GM23338 (cell line): ENCODE measurements at regions not wholly inside any gene's neighbourhood (a gene's known extent, or its start where the extent isn't known, plus 50 kb on each side); places are given as distances from the start of the nearest gene placed in this dataset.

Source experiments
- ATAC-seq: fragments of 200-7000 bp; cut with Tn5 transposase; 3 replicates; pipeline ENCODE4 v1.9.1; 2020
- DNase-seq: peaks from one replicate; pipeline ENCODE4 v3.0.0-alpha.2; 2015; ENCODE audit warnings: low spot score
- H2AFZ ChIP-seq: fragments of 200-600 bp; sonication (generic); 2 replicates; pipeline ENCODE4 v1.8.0; 2016; ENCODE audit warnings: antibody characterized with exemption, mild to moderate bottlenecking, moderate library complexity
- H3F3A ChIP-seq: fragments of 200-600 bp; sonication (generic); replicated peaks from 2 replicates; pipeline ENCODE4 v1.8.0; 2017; ENCODE audit warnings: antibody characterized with exemption, mixed run types, low read depth
- H3K27ac ChIP-seq: fragments of 200-600 bp; sonication (generic); 2 replicates; pipeline ENCODE4 v1.6.1; 2016; ENCODE audit warnings: low read depth
- H3K27me3 ChIP-seq: fragments of 200-600 bp; sonication (generic); 2 replicates; pipeline ENCODE4 v1.8.0; 2016; ENCODE audit warnings: mild to moderate bottlenecking, mixed run types, moderate library complexity; ENCODE audit not compliant: insufficient read depth
- H3K36me3 ChIP-seq: fragments of 200-600 bp; sonication (generic); 2 replicates; pipeline ENCODE4 v1.8.0; 2016; ENCODE audit warnings: mild to moderate bottlenecking; ENCODE audit not compliant: insufficient read depth
- H3K4me1 ChIP-seq: fragments of 200-600 bp; sonication (generic); 2 replicates; pipeline ENCODE4 v1.8.0; 2016; ENCODE audit warnings: mild to moderate bottlenecking, moderate library complexity; ENCODE audit not compliant: insufficient read depth
- H3K4me2 ChIP-seq: fragments of 200-600 bp; sonication (generic); 2 replicates; pipeline ENCODE4 v1.7.1; 2017; ENCODE audit warnings: mixed run types
- H3K4me3 ChIP-seq: fragments of 200-600 bp; sonication (generic); 2 replicates; pipeline ENCODE4 v1.6.1; 2016; ENCODE audit warnings: mixed run types
- H3K79me2 ChIP-seq: fragments of 200-600 bp; sonication (generic); replicated peaks from 2 replicates; pipeline ENCODE4 v1.8.0; 2017; ENCODE audit warnings: mild to moderate bottlenecking; ENCODE audit not compliant: insufficient read depth
- H3K9me2 ChIP-seq: fragments of 200-600 bp; sonication (generic); 2 replicates; pipeline ENCODE4 v1.8.0; 2017; ENCODE audit not compliant: insufficient read depth
- H4K20me1 ChIP-seq: fragments of 200-600 bp; sonication (generic); replicated peaks from 2 replicates; pipeline ENCODE4 v1.8.0; 2017; ENCODE audit warnings: mild to moderate bottlenecking; ENCODE audit not compliant: insufficient read depth
- H3K27ac Mint-ChIP-seq: 2 replicates; pipeline ENCODE4 v1.8.0; 2020; ENCODE audit warnings: inconsistent platforms, mild to moderate bottlenecking, moderate library complexity, mixed read lengths
- H3K27me3 Mint-ChIP-seq: 3 replicates; pipeline ENCODE4 v1.8.0; 2022; ENCODE audit warnings: low read depth, mild to moderate bottlenecking, moderate library complexity, mixed read lengths, inconsistent platforms; ENCODE audit not compliant: insufficient read depth, poor library complexity
- H3K36me3 Mint-ChIP-seq: 3 replicates; pipeline ENCODE4 v1.8.0; 2021; ENCODE audit warnings: low read depth, mild to moderate bottlenecking, inconsistent platforms, moderate library complexity, mixed read lengths
- H3K4me1 Mint-ChIP-seq: 3 replicates; pipeline ENCODE4 v1.8.0; 2020; ENCODE audit warnings: mild to moderate bottlenecking, inconsistent platforms, mixed read lengths
- H3K4me3 Mint-ChIP-seq: 3 replicates; pipeline ENCODE4 v1.8.0; 2021; ENCODE audit warnings: moderate library complexity, mild to moderate bottlenecking, inconsistent platforms, mixed read lengths
- H3K9me3 Mint-ChIP-seq: 3 replicates; pipeline ENCODE4 v1.8.0; 2020; ENCODE audit warnings: moderate library complexity, mild to moderate bottlenecking, inconsistent platforms, mixed read lengths
- CREB1 ChIP-seq: fragments of 250-450 bp; sonication (Bioruptor Pico); IDR thresholded peaks from 2 replicates; pipeline ENCODE4 v1.5.0; 2020; ENCODE audit warnings: low read depth, mild to moderate bottlenecking, moderate library complexity
- CTCF ChIP-seq, 2 experiments: fragments of 200-600 bp in 1 of 2; sonication (generic) in 1 of 2; conservative IDR thresholded peaks; 2 replicates each; pipeline versions ENCODE4 v1.5.1 to v1.6.1; 2016 to 2017; ENCODE audit warnings: antibody characterized with exemption in 2 of 2, low read depth in 2 of 2, mild to moderate bottlenecking in 2 of 2, moderate library complexity in 1 of 2
- ETS1 ChIP-seq: IDR thresholded peaks from 2 replicates; pipeline ENCODE4 v1.6.1; 2016; ENCODE audit warnings: antibody characterized with exemption
- EZH2 ChIP-seq: fragments of 200-600 bp; sonication (generic); IDR thresholded peaks from one replicate; pipeline ENCODE4 v1.8.0; 2017; ENCODE audit warnings: antibody characterized with exemption, mild to moderate bottlenecking, low read depth; ENCODE audit not compliant: unreplicated experiment
- EZH2phosphoT487 ChIP-seq: fragments of 200-600 bp; sonication (generic); IDR thresholded peaks from one replicate; pipeline ENCODE4 v1.8.1; 2018; ENCODE audit warnings: antibody characterized with exemption; ENCODE audit not compliant: unreplicated experiment
- JUNB ChIP-seq: IDR thresholded peaks from one replicate; pipeline ENCODE4 v1.6.1; 2016; ENCODE audit warnings: antibody characterized with exemption; ENCODE audit not compliant: unreplicated experiment
- NANOG ChIP-seq: IDR thresholded peaks from 2 replicates; pipeline ENCODE4 v1.6.1; 2016; ENCODE audit warnings: antibody characterized with exemption, borderline replicate concordance
- POLR2AphosphoS5 ChIP-seq: IDR thresholded peaks from 2 replicates; pipeline ENCODE4 v1.6.1; 2016; ENCODE audit warnings: antibody characterized with exemption, low read depth
- STAT1 ChIP-seq: IDR thresholded peaks from one replicate; pipeline ENCODE4 v1.6.1; 2016; ENCODE audit warnings: antibody characterized with exemption; ENCODE audit not compliant: unreplicated experiment
- ZNF114 ChIP-seq: fragments of 250-450 bp; sonication (Bioruptor Pico); IDR thresholded peaks from 2 replicates; pipeline ENCODE4 v1.5.0; 2020; ENCODE audit warnings: mild to moderate bottlenecking, moderate library complexity
- ZNF331 ChIP-seq: fragments of 250-450 bp; sonication (Bioruptor Pico); IDR thresholded peaks from 2 replicates; pipeline ENCODE4 v1.5.0; 2020; ENCODE audit warnings: low read depth, mild to moderate bottlenecking, moderate library complexity
- TF ChIP-seq, protein P1 (sequence below): fragments of 250-450 bp; sonication (Bioruptor Pico); IDR thresholded peaks from 2 replicates; pipeline ENCODE4 v1.5.0; 2020; ENCODE audit warnings: mild to moderate bottlenecking, moderate library complexity
- TF ChIP-seq, protein P2 (sequence below): IDR thresholded peaks from one replicate; pipeline ENCODE4 v1.6.1; 2018; ENCODE audit warnings: antibody characterized with exemption; ENCODE audit not compliant: unreplicated experiment

DNA sequence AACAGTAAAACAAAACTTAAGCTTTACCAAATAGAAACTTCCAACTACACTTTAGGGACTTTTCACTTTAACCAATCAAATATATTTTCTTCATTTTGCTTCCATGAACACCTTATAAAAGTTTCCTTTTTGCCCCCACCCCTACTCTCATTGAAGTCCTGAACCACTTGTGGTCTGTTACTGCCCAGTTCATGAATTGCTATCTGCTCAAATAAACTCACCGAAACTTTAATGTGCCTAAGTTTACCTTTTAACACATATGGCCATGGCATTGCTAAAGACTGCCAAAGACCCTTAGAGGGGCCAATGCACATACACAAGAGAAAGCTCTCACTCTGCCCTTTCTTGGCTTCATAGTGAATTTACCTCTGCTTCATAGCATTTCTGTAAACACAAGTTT, 195.3 kb downstream of the RND3 start:
- H3K9me3 Mint-ChIP-seq, result peaks cover 4% of the 10 kb centered on the region; the same call in 2 of the 3 replicates
- Histone ChIP-seq H4K20me1 (no peaks in the 10 kb centered on the region), H3K27ac (no peak overlapping the region), H3F3A (no peaks in the 10 kb centered on the region), H3K9me2 (no peaks in the 10 kb centered on the region; the same call in 1 of the 2 replicates), H3K4me1 (no peaks in the 10 kb centered on the region), H3K4me2 (no peak overlapping the region), H3K27me3 (no peaks in the 10 kb centered on the region), H3K79me2 (no peaks in the 10 kb centered on the region), H2AFZ (no peak overlapping the region), H3K36me3 (no peaks in the 10 kb centered on the region), H3K4me3 (no peak overlapping the region)
- no peak for ATAC-seq
- H3K4me1 Mint-ChIP-seq, result no peaks in the 10 kb centered on the region; the same call in 2 of the 3 replicates
- no peak overlapping the region for H3K4me3 Mint-ChIP-seq
- H3K27ac Mint-ChIP-seq, result no peak overlapping the region
- DNase-seq, result no peak
- H3K36me3 Mint-ChIP-seq, result no peaks in the 10 kb centered on the region
- no peaks in the 10 kb centered on the region for H3K27me3 Mint-ChIP-seq
- no peak for TF ChIP-seq CTCF (conservative IDR thresholded peaks at IDR 0.05; ENCODE audit: low read depth in 2 of 2)
- no peak for TF ChIP-seq STAT1
- no peak for TF ChIP-seq POLR2AphosphoS5
- no peak for TF ChIP-seq EZH2phosphoT487
- TF ChIP-seq, protein P1, sequence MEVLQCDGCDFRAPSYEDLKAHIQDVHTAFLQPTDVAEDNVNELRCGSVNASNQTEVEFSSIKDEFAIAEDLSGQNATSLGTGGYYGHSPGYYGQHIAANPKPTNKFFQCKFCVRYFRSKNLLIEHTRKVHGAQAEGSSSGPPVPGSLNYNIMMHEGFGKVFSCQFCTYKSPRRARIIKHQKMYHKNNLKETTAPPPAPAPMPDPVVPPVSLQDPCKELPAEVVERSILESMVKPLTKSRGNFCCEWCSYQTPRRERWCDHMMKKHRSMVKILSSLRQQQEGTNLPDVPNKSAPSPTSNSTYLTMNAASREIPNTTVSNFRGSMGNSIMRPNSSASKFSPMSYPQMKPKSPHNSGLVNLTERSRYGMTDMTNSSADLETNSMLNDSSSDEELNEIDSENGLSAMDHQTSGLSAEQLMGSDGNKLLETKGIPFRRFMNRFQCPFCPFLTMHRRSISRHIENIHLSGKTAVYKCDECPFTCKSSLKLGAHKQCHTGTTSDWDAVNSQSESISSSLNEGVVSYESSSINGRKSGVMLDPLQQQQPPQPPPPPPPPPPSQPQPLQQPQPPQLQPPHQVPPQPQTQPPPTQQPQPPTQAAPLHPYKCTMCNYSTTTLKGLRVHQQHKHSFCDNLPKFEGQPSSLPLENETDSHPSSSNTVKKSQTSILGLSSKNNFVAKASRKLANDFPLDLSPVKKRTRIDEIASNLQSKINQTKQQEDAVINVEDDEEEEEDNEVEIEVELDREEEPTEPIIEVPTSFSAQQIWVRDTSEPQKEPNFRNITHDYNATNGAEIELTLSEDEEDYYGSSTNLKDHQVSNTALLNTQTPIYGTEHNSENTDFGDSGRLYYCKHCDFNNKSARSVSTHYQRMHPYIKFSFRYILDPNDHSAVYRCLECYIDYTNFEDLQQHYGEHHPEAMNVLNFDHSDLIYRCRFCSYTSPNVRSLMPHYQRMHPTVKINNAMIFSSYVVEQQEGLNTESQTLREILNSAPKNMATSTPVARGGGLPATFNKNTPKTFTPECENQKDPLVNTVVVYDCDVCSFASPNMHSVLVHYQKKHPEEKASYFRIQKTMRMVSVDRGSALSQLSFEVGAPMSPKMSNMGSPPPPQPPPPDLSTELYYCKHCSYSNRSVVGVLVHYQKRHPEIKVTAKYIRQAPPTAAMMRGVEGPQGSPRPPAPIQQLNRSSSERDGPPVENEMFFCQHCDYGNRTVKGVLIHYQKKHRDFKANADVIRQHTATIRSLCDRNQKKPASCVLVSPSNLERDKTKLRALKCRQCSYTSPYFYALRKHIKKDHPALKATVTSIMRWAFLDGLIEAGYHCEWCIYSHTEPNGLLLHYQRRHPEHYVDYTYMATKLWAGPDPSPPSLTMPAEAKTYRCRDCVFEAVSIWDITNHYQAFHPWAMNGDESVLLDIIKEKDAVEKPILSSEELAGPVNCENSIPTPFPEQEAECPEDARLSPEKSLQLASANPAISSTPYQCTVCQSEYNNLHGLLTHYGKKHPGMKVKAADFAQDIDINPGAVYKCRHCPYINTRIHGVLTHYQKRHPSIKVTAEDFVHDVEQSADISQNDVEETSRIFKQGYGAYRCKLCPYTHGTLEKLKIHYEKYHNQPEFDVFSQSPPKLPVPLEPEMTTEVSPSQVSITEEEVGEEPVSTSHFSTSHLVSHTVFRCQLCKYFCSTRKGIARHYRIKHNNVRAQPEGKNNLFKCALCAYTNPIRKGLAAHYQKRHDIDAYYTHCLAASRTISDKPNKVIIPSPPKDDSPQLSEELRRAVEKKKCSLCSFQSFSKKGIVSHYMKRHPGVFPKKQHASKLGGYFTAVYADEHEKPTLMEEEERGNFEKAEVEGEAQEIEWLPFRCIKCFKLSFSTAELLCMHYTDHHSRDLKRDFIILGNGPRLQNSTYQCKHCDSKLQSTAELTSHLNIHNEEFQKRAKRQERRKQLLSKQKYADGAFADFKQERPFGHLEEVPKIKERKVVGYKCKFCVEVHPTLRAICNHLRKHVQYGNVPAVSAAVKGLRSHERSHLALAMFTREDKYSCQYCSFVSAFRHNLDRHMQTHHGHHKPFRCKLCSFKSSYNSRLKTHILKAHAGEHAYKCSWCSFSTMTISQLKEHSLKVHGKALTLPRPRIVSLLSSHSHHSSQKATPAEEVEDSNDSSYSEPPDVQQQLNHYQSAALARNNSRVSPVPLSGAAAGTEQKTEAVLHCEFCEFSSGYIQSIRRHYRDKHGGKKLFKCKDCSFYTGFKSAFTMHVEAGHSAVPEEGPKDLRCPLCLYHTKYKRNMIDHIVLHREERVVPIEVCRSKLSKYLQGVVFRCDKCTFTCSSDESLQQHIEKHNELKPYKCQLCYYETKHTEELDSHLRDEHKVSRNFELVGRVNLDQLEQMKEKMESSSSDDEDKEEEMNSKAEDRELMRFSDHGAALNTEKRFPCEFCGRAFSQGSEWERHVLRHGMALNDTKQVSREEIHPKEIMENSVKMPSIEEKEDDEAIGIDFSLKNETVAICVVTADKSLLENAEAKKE (CRISPR knock-in tag), result no peak
- TF ChIP-seq CREB1 (CRISPR knock-in tag), result no peak
- TF ChIP-seq ETS1, result no peak
- TF ChIP-seq JUNB, result no peak
- TF ChIP-seq ZNF331 (CRISPR knock-in tag), result no peak
- TF ChIP-seq, protein P2, sequence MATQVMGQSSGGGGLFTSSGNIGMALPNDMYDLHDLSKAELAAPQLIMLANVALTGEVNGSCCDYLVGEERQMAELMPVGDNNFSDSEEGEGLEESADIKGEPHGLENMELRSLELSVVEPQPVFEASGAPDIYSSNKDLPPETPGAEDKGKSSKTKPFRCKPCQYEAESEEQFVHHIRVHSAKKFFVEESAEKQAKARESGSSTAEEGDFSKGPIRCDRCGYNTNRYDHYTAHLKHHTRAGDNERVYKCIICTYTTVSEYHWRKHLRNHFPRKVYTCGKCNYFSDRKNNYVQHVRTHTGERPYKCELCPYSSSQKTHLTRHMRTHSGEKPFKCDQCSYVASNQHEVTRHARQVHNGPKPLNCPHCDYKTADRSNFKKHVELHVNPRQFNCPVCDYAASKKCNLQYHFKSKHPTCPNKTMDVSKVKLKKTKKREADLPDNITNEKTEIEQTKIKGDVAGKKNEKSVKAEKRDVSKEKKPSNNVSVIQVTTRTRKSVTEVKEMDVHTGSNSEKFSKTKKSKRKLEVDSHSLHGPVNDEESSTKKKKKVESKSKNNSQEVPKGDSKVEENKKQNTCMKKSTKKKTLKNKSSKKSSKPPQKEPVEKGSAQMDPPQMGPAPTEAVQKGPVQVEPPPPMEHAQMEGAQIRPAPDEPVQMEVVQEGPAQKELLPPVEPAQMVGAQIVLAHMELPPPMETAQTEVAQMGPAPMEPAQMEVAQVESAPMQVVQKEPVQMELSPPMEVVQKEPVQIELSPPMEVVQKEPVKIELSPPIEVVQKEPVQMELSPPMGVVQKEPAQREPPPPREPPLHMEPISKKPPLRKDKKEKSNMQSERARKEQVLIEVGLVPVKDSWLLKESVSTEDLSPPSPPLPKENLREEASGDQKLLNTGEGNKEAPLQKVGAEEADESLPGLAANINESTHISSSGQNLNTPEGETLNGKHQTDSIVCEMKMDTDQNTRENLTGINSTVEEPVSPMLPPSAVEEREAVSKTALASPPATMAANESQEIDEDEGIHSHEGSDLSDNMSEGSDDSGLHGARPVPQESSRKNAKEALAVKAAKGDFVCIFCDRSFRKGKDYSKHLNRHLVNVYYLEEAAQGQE, result no peak
- TF ChIP-seq NANOG, result no peak
- no peak for TF ChIP-seq EZH2
- TF ChIP-seq ZNF114, result no peak
